ENCODE measurements at regions not wholly inside any gene's neighbourhood (a gene's known extent, or its start where the extent isn't known, plus 50 kb on each side); places are given as distances from the start of the nearest gene placed in this dataset.
"Not testable (repeated sequence)": the region's sequence is repeated elsewhere in the genome, so short reads cannot be mapped to it uniquely, and the experiment has no call there.

DNA sequence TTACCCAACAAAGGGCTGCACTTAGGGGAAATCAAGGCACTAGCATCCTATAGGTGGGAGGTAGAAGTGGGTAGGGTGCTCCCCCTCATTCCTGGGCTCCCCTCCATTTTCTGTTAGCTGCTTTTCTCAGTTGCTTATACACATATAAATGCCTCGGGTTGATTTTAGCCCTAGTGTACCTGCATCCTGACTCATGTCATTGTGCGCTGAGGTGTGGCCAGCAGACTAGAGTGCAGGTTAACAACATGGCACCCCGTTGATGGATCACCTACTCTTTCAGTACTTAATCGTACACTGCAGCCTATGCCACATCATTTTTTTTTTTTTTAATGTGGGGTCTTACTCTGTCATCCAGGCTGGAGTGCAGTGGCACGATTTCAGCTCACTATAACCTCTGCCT is 144.0 kb upstream of the ITGB1 start:
- DNase-seq, result no peak

GRCh38 chr10:33101392-33101787 is 143.4 kb upstream of the ITGB1 start:
- DNase-seq, result no peak

DNA sequence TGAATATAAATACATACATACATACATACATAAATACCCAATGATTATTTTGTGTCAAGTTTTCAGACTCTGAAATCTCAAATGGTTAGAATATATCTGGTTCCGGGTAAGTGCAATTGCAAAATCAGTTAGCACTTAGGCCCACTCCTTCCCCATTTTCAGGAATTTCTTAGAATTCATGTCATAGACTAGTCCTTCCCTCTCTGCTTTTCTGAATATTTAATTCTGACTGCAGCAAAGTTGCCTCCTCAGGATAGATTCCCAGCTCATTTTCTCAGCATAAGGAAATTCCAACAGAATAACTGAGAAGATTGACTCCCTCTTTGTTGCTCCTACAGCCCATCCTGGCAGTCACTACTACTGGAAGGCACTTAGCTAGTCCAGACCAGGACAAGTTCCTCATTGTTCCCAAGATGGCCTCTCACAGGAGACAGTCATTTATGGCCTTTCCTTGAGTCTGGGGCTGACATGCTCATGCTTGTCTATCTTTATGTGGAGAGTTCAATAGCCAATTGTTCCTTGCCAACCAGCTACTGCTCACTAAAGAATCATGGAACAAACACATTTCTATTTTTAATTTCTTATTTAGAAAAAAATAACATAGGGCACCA is 142.9 kb upstream of the ITGB1 start:
- no peak for DNase-seq

GRCh38 chr10:33099748-33100147 is 141.7 kb upstream of the ITGB1 start:
- DNase-seq, result no peak

DNA sequence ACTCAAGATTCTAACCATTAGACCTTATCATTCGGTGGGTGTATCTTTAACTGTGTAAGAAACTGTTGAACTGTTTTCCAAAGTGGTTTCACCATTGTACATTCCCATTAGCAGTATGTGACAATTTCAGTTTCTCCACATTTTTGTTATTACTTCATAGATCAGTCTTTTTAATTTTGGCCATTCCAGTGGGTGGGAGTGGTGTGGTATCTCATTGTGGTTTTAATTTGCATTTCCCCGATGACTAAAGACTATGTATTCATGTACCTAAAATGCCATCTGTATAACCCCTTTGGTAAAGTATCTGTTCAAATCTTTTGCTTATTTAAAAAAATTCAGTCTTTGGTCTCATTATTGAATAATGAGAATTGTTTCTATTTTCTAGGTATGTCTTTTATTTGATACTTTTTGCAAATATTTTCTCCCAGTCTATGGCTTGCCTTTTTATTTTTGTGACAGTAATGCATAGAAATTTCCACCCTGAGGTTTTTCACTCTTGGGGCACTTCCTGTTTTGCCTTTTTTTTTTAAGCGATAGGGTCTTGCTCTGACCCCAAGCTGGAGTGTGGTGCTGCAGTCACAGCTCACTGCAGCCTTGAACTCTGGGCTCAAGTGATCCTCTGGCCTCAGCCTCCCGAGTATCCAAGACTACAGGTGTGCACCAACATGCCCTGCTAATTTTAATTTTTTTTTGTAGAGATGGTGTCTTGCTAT is 141.1 kb upstream of the ITGB1 start:
- no peak for DNase-seq

- no peak for DNase-seq
Observed at GRCh38 chr10:33095867-33096815, 138.1 kb upstream of the ITGB1 start.

DNA sequence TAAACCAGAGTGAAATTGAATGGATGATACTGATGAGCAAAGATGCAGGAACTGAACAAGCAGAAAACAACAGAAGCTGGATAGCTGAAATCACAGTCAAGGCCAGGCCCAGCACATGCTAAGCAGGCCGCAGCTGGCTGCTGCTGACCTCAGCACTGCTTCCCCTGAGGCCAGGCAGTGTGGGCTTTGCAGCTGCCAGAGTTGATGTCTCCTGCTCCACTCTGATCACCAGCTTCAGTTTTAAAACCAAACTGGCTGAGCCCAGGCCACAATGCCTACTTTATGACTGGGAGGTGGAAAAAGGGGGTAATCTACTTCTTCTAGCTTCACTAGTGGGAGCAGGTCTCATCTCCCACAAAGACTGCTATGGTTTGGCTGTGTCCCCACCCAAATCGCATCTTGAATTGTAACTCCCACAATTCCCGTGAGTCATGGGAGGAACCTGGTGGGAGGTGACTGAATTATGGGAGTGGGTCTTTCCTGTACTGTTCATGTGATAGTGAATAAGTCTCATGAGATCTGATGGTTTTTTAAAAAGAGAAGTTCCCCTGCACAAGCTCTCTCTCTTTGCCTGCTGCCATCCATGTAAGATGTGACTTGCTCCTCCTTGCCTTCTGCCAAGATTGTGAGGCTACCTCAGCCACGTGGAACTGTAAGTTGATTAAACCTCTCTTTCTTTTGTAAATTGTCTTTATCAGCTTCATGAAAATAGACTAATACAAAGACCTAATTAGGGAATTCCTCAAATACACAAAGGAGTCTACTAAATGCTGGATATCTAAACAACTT is 136.4 kb upstream of the ITGB1 start:
- DNase-seq, result no peak

DNA sequence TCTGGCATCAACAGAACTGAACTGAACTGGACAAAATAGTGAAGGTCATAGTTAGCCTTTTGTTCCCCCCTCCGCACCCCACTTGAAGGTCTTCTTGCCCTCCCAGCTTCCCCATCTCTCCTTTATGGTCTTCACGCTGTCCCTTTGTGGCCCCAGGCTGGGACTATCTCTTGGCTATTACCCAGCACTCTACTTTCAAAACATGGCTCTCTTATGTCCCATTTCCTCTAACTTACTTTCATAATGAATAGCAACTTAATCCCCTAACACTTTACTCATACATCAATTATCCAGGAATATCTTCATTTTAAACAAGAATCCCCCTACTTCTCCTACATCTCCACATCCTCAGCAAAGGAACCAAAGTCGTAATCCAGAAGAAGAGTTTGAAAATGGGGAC is 135.3 kb upstream of the ITGB1 start:
- no peak for DNase-seq

DNA sequence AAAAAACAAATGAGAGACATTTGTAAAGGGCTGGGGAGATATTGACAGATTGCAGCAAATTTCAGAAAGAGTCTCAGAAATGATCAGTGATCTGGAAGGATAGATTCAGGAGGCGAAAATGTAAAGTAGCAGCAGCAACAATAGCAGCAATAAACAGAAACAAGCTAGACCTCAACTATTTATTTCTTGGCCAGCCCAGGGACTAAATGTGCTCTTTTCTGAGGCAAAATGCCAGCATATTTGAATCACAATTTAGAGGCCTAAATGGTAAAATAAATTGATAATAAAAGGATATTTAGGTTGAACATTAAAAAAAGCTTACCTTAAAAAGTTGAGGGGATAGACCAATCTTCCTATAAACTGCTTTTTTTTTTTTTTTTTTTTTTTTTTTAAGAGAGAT is 134.6 kb upstream of the ITGB1 start:
- no peak for DNase-seq

DNA sequence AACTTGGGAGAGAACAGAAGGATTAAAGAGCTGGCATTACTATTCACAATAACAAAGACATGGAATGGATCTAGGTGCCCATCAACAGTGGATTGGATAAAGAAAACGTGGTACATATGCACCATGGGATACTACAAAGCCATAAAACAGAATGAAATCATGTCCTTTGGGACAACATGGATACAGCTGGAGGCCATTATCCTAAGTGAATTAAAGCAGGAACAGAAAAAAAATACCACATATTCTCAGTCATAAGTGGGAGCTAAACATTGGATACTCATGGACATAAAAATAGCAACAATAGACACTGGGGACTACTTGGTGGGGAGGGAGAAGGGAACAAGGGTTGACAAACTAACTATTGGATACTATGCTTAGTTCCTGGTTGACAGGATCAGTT is 133.2 kb upstream of the ITGB1 start:
- DNase-seq, result no peak

DNA sequence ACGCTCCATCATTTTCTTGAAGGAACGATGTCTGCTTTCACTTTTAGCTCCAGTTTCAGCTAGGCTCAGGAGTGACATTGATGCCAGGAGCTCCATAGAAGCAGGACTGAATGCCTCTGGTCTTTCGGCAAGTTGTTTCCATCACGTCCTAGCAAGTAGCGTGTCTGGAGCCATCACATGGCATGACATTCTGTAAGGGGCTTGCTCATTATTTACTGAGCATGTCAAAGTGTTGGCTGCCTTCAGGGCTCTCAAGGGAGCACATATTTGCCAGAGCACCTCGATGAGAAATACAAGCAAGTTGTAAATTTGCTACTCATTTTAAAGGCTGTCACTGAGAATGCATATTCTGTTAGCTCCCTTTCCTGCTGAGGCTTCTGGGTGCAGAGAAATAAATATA is 131.0 kb upstream of the ITGB1 start:
- no peak for DNase-seq

DNA sequence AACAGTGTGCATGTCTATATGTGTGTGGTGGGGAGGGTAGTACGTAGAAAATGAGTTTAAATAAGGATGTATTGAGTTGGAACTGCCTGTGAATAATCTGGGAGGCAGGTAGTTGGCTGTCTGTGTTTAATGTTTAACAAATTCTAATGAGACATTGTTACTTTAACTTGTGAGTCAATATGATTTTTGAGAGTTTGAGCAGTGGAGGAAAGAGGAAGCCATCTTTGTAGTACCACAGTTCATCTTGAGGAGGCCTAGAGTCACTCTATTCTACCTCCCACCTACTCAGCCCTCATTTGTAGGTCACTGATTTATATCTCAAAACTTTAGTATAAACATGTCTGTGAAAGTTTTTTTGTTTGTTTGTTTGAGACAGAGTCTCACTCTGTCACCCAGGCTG is 129.9 kb upstream of the ITGB1 start:
- DNase-seq, result no peak

GRCh38 chr10:33087152-33087551 is 129.1 kb upstream of the ITGB1 start:
- no peak for DNase-seq

DNA sequence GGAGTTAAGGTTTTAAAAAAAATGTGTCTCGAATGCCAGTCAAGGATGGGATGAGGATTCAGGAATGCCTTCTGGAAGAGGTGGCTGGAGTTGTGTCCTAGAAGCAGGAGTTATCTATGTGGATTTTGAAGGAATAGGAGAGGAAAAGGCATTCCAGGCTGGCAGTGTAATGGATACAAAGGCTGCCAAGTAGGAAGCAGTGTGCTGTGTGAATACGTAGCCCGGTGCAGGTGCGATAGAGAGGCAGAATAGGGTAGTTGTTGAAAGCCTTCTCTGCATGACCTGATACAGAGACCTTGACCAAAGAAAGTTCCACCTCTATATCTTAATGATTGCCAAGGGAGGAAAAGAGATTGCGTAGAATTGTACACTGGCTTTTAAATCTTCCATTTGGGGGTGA is 128.1 kb upstream of the ITGB1 start:
- DNase-seq, result no peak

DNA sequence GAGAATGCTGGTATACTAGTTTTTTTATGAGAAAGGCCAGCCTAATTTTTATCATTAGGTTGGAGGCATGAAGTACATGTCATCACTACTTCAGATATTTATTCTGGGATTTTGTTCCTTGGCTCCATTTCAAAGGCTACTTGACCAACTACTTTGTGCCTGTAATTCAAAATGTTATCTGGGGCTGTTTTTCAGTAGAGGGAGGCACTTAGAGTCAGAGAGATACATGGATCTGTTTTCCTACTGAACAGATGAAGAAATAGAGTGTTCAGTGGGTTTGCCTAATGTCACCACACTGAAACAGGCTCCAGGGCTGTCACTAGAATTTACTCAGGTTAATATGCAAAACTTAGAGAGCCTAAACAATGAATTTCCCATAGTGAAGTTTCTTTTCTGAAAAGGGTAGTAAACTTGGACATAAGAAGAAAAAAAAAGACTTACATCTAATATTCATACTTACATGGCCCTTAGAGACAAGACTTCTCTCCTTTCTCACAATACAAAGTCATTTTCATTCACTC is 127.3 kb upstream of the ITGB1 start:
- DNase-seq, result no peak

- no peak for DNase-seq
Observed at GRCh38 chr10:33084453-33084852, 126.4 kb upstream of the ITGB1 start.

GRCh38 chr10:33082373-33082895 is 124.4 kb upstream of the ITGB1 start:
- DNase-seq, result no peak

DNA sequence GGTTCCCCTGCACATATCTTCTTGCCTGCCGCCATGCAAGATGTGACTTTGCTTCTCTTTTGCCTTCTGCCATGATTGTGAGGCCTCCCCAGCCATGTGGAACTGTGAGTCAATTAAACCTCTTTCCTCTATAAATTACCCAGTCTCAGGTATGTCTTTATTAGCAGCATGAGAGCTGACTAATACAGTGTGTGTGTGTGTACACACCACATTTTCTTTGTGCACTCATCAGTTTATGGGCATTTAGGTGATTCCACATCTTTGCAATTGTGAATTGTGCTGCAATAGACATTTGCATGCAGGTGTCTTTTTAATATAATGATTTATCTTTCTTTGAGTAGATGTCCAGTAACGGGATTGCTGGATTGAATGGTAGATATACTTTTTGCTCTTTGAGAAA is 122.4 kb upstream of the ITGB1 start:
- DNase-seq, result not testable (repeated sequence)

DNA sequence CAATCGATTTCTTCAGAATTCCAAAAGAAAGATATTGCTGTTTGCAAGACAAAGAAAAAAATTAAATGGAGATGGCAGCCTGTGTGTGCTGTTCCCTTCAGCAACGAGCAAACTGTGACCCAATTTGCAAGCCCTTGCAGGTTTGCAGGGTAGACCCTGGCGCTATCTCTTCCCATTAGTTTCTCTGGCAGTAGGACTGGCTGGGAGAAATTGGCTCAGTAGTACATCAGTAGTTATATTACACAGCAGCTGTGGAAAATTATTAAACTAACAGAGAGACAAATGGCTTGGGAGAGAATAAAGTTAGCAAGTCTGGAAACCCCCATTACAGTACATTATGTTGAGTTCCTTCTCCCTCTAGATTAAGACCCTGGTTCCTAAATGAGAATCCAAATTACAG is 116.4 kb upstream of the ITGB1 start:
- DNase-seq, result no peak

- no peak for DNase-seq
Observed at GRCh38 chr10:33073641-33074415, 115.8 kb upstream of the ITGB1 start.

Measured in anterior cingulate cortex (tissue), 58 donors.